ENCODE measurements at regions not wholly inside any gene's neighbourhood (a gene's known extent, or its start where the extent isn't known, plus 50 kb on each side); places are given as distances from the start of the nearest gene placed in this dataset.

- no peak for TF ChIP-seq CEBPB (IDR thresholded peaks at IDR 0.05; ENCODE audit: low read depth, low read length)
- no peak for TF ChIP-seq POLR2A (IDR thresholded peaks at IDR 0.05; ENCODE audit: low read depth, low read length)
- TF ChIP-seq CTCF (conservative IDR thresholded peaks at IDR 0.05; ENCODE audit: low read depth, low read length): no peak
Measured at GRCh38 chr12:59407799-59408198, 188.0 kb upstream of the SLC16A7 start.

All from IMR-90 (cell line).